Stimulated activated memory B cell treated with anti-CD40 and anti-IgM and Interleukin-4, amounts not matched to agents 10 μg/mL and 1 μg/mL and 100 μg/mL, for 72 hours (primary cell): ENCODE measurements at regions not wholly inside any gene's neighbourhood (a gene's known extent, or its start where the extent isn't known, plus 50 kb on each side); places are given as distances from the start of the nearest gene placed in this dataset.

Experiments
- ATAC-seq: fragments of 150-1000 bp; cut with Tn5 transposase; 2 replicates; pipeline ENCODE4 v1.10.0; 2021
- H3K27ac Mint-ChIP-seq: one replicate; pipeline ENCODE4 v1.8.0; 2022; ENCODE audit warnings: mild to moderate bottlenecking, mixed read lengths
- H3K27me3 Mint-ChIP-seq: one replicate; pipeline ENCODE4 v1.8.0; 2022; ENCODE audit warnings: mixed read lengths
- H3K36me3 Mint-ChIP-seq: one replicate; pipeline ENCODE4 v1.8.0; 2022; ENCODE audit warnings: mixed read lengths
- H3K4me1 Mint-ChIP-seq: one replicate; pipeline ENCODE4 v1.8.0; 2022; ENCODE audit warnings: mixed read lengths
- H3K4me3 Mint-ChIP-seq: one replicate; pipeline ENCODE4 v1.8.0; 2022; ENCODE audit warnings: mild to moderate bottlenecking, moderate library complexity, mixed read lengths
- H3K9me3 Mint-ChIP-seq: one replicate; pipeline ENCODE4 v1.8.0; 2022; ENCODE audit warnings: mixed read lengths

GRCh38 chr14:46279327-46279726 is 372.3 kb downstream of the RPL10L start:
- no peak for ATAC-seq
- peaks cover 6% of the 10 kb centered on the region for H3K9me3 Mint-ChIP-seq
- H3K27me3 Mint-ChIP-seq: no peaks in the 10 kb centered on the region
- no peaks in the 10 kb centered on the region for H3K36me3 Mint-ChIP-seq
- H3K27ac Mint-ChIP-seq: no peak overlapping the region
- H3K4me1 Mint-ChIP-seq: no peaks in the 10 kb centered on the region
- no peak overlapping the region for H3K4me3 Mint-ChIP-seq

GRCh38 chr14:46259536-46259935 is 392.0 kb downstream of the RPL10L start:
- Mint-ChIP-seq H3K36me3 (no peaks in the 10 kb centered on the region), H3K4me3 (no peak overlapping the region), H3K27ac (no peak overlapping the region), H3K4me1 (no peaks in the 10 kb centered on the region), H3K9me3 (no peaks in the 10 kb centered on the region), H3K27me3 (no peaks in the 10 kb centered on the region)
- ATAC-seq: no peak

- H3K4me3 Mint-ChIP-seq: no peak overlapping the region
- no peaks in the 10 kb centered on the region for H3K36me3 Mint-ChIP-seq
- no peaks in the 10 kb centered on the region for H3K9me3 Mint-ChIP-seq
- no peak overlapping the region for H3K27ac Mint-ChIP-seq
- ATAC-seq: no peak
- H3K27me3 Mint-ChIP-seq: no peaks in the 10 kb centered on the region
- no peaks in the 10 kb centered on the region for H3K4me1 Mint-ChIP-seq
Measured at GRCh38 chr14:46256381-46256780, 395.2 kb downstream of the RPL10L start.

- Mint-ChIP-seq H3K4me1 (no peaks in the 10 kb centered on the region), H3K27me3 (no peaks in the 10 kb centered on the region), H3K4me3 (no peak overlapping the region), H3K36me3 (no peaks in the 10 kb centered on the region), H3K9me3 (no peaks in the 10 kb centered on the region), H3K27ac (no peak overlapping the region)
- ATAC-seq: no peak
Measured at GRCh38 chr14:46250113-46250703, 401.4 kb downstream of the RPL10L start.

- H3K9me3 Mint-ChIP-seq: no peaks in the 10 kb centered on the region
- no peaks in the 10 kb centered on the region for H3K36me3 Mint-ChIP-seq
- H3K27ac Mint-ChIP-seq: no peak overlapping the region
- no peak overlapping the region for H3K4me3 Mint-ChIP-seq
- H3K4me1 Mint-ChIP-seq: no peaks in the 10 kb centered on the region
- H3K27me3 Mint-ChIP-seq: no peaks in the 10 kb centered on the region
- no peak for ATAC-seq
Measured at GRCh38 chr14:46248001-46248630, 403.5 kb downstream of the RPL10L start.

GRCh38 chr14:46245276-46245675 is 406.3 kb downstream of the RPL10L start:
- Mint-ChIP-seq H3K27ac (no peak overlapping the region), H3K4me1 (no peaks in the 10 kb centered on the region), H3K4me3 (no peak overlapping the region), H3K27me3 (no peaks in the 10 kb centered on the region), H3K9me3 (no peaks in the 10 kb centered on the region), H3K36me3 (no peaks in the 10 kb centered on the region)
- ATAC-seq: no peak

GRCh38 chr14:46233786-46234185 is 417.8 kb downstream of the RPL10L start:
- H3K4me3 Mint-ChIP-seq: no peak overlapping the region
- peaks cover 7% of the 10 kb centered on the region for H3K9me3 Mint-ChIP-seq
- H3K4me1 Mint-ChIP-seq: no peaks in the 10 kb centered on the region
- no peak for ATAC-seq
- no peak overlapping the region for H3K27ac Mint-ChIP-seq
- no peaks in the 10 kb centered on the region for H3K36me3 Mint-ChIP-seq
- no peaks in the 10 kb centered on the region for H3K27me3 Mint-ChIP-seq

- Mint-ChIP-seq H3K36me3 (no peaks in the 10 kb centered on the region), H3K4me3 (no peak overlapping the region), H3K27ac (no peak overlapping the region), H3K27me3 (no peaks in the 10 kb centered on the region), H3K4me1 (no peaks in the 10 kb centered on the region), H3K9me3 (peaks cover 6% of the 10 kb centered on the region)
- no peak for ATAC-seq
Measured at GRCh38 chr14:46230540-46230939, 421.0 kb downstream of the RPL10L start.

- H3K9me3 Mint-ChIP-seq: peaks cover 3% of the 10 kb centered on the region
- H3K4me3 Mint-ChIP-seq: no peak overlapping the region
- no peaks in the 10 kb centered on the region for H3K36me3 Mint-ChIP-seq
- no peak for ATAC-seq
- no peak overlapping the region for H3K27ac Mint-ChIP-seq
- no peaks in the 10 kb centered on the region for H3K27me3 Mint-ChIP-seq
- no peaks in the 10 kb centered on the region for H3K4me1 Mint-ChIP-seq
Measured at GRCh38 chr14:46215801-46216200, 435.8 kb downstream of the RPL10L start.

- Mint-ChIP-seq H3K27ac (no peak overlapping the region), H3K27me3 (no peaks in the 10 kb centered on the region), H3K4me3 (no peak overlapping the region), H3K36me3 (no peaks in the 10 kb centered on the region), H3K4me1 (no peaks in the 10 kb centered on the region), H3K9me3 (peaks cover 2% of the 10 kb centered on the region)
- no peak for ATAC-seq
Measured at GRCh38 chr14:46198676-46199075, 452.9 kb downstream of the RPL10L start.

- no peak for ATAC-seq
- no peaks in the 10 kb centered on the region for H3K27me3 Mint-ChIP-seq
- no peak overlapping the region for H3K27ac Mint-ChIP-seq
- no peaks in the 10 kb centered on the region for H3K4me1 Mint-ChIP-seq
- H3K4me3 Mint-ChIP-seq: no peak overlapping the region
- no peaks in the 10 kb centered on the region for H3K36me3 Mint-ChIP-seq
- H3K9me3 Mint-ChIP-seq: peaks cover 2% of the 10 kb centered on the region
Measured at GRCh38 chr14:46197856-46198255, 453.7 kb downstream of the RPL10L start.
